ENCODE measurements at regions not wholly inside any gene's neighbourhood (a gene's known extent, or its start where the extent isn't known, plus 50 kb on each side); places are given as distances from the start of the nearest gene placed in this dataset.

DNA sequence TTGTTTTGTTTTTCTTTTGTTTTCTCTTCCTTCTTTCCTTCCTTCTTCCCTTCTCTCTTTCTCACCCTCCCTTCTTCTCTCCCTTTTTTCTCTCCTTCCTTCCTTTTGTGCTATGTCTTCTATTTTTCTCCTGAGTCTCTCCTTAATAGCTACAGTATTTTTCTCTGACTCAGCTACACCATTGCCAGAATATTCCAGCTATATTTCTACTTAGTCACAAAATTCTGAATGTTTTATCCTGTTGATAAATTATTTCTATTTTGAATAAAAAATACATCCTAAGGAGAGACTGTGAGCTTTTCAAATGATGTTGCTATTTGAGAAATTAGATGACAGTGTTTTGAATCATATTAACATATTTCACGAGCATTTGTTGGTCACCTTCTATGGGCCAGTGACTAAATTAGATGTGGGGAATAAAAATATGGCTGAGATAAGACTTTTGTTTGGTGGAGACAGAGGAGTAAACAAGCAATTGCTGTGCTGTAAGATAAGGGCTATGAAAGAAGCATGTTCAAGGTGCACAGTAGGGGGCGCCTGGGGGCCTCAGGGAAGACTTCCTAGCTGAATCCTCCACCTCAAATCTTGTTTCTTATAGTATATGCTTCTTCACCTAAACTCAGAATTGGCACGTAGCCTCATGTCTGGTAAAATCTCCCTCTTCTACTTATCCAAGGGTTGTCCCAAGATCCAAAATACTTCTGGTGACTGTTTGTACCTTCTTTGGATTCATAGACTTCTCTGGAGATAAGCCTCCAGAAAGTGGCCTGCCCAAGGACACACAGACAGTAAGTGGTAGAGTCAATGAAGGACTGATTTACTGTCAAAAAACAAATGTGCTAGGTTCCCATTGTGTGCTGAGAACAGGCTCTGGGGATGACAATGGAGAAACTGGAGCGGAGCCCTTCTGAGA is 115.5 kb upstream of the CREB5 start:
- DNase-seq: peak; percentile 67

DNA sequence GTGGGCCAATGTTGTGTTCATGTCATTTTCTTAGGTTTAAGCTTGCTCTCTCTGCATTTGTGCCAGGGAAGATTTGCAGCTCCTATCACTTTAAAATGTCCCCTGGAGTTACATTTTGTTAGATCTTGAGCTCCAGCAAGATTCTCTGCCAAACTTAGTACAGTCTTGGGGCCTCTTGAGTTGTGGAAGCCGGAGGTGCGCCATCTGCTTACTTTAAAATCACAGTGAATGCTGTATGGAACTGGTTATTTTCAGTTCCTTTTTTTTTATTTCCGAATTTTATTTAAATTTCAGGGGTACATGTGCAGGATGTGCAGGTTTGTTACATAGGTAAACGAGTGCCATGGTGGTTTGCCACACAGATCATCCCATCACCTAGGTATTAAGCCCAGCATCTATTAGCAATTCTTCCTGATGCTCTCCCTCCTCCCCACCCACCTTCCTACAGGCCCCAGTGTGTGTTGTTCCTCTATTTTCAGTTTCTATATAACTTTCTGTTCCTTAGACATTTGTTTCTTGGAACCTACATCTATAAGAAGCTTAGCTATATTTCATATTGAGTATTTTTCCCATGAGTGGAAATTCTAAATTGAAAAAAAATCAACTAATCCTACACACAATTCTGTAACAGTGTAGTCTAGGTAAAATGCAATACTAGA is 114.4 kb upstream of the CREB5 start:
- no peak for DNase-seq

DNA sequence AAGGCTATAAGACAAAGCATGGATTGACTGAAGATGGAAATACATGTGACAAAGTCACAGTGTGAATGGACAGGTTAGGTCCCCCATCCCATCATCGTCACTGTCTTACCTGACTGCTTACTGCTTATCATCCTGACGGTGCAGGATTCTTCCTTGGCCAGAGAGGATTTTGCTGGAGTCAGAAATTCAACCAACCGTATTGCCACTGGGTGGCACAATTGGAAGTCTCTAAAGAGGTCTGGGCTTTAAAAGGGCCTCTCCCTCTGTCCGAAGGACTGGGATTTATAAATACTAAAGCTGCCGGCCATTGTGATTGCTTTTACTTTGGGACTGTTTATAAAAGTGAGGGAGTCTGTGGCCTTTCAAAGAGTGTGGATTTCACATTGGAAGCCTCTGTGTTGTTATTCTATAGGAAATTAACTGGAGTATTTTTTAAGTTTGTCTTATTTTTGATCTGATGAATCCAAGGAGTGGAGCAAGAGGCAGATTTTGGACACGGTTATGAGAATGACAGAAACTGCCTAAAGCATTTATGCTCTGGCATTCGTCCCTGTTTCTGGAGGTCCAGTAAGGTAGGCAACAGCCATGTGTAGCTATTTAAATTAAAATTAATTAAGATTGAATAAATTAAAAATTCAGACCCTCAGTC is 113.3 kb upstream of the CREB5 start:
- DNase-seq: no peak

DNA sequence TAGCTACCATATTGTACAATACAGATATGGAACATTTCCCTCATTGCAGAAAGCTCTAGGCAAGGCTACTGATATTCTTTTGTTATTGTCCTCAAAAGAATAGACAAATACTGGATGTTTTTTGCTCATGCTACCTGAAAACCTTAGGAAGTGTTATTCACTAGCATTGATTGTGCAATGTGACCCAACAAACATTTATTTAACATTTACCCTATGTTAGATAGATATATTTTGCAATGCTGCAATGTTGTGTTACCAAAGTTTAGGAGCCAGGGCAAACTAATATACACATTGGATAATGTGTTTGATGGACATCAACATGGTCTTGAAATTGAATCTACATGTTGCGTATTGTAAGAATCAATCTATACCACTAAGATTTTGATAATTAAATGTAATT is 112.8 kb upstream of the CREB5 start:
- DNase-seq: no peak

DNA sequence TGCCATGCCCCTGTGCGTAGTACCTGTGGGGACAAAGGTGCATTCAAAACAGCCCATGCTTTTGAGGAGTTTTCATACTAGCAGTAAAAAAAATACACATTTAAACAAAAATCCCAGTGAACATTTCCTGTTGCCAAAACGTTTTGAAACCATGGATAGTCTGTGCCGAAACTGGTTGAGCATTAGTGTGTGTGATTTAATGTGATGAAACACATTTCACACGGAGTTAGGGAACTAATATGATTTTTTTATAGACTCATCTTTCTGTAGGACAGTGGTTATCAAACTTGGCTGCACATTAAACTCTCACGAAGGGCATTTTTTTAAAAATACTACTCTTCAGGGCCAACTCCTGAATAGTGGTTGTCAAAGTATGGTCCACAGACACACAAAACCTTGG is 111.8 kb upstream of the CREB5 start:
- DNase-seq: no peak

DNA sequence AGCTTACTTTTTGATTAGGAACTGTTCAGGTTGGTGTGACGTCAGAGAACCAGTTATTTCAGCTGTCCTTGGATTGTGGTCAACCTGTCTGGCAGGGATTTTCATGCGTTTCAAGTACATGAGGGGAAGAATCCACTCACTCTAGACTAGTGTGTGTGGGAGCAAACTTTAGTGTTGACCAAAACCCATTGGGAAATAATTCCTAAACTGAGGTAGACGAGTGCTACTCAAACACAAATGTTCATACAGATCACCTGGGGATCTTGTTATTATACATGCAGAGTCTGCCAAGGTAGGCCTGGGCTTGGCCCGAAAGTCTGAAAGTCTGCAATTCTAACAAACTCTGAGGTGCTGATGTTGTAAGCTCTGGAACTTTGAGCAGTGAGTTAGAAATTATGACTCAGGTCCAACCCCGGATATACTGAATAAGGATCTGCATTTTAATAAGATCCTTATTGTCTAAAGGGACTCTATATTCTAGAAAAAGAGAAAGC is 111.1 kb upstream of the CREB5 start:
- no peak for DNase-seq

DNA sequence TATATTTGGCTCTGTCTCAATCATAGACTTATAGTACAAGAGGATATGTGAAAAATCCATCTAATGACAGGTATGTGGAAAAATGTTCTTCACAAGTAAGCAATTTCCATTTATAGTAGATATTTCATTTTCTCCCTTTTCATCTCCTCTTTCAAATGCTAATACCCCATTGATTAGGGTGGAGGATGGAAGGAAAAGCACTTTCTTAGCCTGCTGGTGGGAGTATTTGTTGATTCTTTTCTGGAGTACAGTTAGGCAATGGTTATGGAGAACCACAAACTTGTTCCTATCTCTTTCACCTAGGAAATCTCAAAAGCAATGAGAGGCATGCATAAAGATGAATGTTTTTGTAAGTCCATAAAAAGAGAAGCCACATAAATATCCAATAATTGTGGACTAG is 108.0 kb upstream of the CREB5 start:
- DNase-seq: no peak

DNA sequence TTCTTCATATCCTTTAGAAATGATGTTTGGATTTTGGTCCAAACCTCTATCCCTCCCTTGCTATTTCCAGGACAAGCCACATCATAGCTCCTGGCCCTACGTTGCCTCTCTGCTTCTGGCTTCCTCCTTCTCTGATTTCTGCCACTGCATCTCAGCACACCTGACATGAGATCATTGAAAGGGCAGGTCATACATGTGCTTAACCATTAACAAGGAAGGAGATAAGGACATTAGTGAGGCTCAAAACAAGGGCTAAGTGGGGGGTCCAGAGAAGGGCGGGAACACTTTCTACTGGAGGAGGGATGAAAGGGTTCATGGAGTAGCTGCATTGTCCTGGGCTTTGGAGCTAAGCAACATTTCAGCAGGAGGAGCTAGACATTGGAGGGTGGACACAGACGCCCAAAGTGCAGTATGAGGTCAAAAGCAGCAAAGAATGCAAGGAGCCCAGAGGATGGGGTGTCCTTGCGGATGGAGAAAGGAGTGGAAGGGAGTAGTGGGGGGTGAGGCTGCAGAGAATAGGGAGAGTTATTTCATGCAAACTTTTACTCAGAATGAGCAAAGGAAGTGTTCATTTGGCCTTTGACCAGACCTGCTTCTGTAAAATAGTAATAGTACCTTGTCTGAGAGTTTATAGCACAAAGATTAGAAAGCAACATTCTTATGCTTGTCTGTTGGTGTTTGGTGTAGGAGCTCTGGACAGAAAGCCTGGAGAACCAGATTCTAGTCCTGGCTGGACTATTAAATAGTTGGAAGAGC is 102.4 kb upstream of the CREB5 start:
- no peak for DNase-seq

DNA sequence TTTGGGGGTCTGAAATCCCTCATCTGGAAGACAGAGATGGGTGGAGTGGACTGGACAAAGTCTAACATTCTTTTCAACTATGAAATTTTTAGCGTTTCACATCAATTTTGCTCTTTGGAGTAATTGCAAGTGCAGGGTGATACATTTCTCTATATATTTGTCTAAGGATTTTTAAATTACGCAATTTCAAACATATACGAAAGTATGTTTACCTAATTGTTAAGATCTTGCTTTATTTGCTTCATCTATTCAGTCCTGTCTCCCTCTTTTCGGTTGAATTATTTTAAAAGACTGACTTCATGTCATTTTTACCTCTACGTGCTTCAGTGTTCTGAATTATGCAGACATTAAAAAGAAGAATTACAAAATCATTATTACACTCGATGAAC is 101.9 kb upstream of the CREB5 start:
- no peak for DNase-seq

DNA sequence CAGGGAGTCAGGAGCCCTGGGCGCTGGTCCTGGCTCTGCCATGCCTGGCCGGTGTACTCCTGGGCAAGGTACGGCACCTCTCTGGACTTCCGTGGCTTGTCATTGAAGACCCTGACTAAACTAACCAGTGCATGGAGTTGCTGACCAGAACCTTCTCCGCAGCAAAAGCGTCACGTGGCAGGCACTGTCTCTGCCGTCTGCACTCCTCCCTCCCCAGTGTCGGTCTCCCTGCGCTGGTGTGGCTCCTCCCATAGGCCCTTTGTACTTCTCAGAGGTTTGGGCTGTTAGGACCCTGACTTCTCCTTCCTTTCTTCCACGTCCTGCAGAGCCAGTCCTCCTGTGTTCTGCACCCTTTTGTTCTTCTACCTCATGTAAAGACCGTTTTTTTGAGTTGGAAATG is 100.6 kb upstream of the CREB5 start:
- DNase-seq: no peak

DNA sequence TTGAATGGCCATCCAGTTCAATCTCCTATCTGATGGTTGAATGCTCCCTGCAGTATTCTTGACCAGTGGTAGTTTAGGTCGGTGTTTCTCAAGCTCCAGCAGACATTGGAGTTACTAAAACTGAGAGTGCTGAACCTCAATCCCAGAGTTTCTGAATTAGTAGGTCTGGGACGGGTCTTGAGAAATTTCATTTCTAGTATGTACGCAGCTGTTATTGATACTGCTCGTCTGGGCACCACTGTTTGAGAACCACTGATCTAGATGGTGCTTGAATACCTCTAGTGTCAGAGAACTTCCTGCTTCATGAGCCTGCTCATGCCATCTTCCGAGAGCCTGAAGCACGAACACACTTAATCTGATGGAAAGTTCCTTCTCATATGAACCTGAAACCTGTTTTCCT is 99.4 kb upstream of the CREB5 start:
- no peak for DNase-seq

DNA sequence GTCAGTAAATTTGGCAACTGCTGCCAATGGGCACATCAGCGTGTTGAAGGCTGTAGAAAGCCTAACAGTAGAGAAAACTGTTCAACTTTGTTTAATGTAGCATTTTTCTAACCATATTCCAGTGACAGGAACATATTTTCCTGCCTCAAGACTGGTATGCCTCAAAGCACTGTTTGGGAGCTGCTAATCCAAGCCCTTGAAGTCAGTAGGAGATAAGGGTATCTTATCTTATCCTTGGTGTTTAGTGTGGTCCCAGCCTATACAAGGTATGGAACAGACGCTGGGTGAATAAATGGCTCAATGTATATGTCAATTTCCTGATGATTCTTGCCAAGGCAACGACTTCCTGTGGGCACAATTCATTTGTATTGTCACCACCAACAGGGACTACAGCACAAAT is 97.5 kb upstream of the CREB5 start:
- DNase-seq: no peak

DNA sequence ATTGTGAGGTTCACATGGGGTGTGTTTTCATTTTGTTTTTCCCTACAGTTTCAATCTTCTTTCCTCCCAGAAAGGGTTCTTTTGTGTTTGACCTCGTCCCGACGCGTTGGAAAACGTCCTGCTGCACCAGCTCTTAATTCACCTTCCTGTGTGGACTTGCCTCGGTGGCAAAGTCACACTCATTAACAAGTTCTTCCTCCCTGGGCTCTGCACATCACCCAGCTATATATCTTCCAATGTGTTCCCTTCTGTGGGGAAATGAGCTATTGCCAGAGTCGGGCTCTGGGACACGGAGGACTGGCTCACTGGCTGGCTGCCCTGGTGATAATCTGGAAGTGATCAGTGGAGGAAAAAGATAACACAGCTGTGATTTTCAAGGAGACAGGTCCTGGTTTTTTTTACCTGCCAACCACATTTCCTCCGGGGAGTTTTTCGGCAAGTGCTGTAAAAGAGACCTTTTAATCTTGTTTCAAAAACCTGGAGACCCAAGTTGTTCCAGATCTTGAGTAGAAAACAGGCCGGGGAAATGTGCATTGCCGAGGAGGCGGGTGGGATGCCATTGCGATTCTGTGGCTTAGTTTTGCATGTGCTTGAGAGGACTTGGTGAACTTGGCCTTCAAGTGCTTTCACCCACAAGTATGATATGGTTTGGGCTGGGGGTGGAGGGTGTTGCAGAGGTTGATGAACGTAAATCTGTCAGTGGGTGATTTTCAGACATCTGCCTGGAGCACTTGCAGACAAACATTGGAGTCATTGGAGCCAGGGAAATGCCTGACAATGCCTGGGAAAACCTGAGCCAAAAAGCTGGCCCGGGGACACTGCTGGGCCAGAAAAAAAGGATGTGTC is 96.5 kb upstream of the CREB5 start:
- DNase-seq: no peak

DNA sequence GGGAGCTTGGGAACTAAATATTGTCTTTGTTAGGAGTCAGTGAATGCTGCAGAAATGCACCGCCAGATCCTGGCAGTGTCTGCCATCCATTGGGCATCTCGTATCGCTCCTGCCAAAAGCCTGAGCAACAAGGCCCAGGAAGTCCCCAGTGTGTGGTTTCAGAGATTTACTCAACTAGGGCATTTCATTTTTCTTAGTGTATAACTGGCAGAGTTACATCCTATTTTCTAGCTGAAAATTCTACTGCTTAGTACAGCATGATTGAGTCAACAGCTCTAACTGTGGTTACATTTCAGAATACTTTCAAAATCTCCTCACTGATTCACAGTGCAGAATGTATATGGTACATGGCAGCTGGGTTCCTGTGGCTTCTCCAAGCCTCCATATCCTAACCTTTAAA is 95.8 kb upstream of the CREB5 start:
- DNase-seq: no peak

DNA sequence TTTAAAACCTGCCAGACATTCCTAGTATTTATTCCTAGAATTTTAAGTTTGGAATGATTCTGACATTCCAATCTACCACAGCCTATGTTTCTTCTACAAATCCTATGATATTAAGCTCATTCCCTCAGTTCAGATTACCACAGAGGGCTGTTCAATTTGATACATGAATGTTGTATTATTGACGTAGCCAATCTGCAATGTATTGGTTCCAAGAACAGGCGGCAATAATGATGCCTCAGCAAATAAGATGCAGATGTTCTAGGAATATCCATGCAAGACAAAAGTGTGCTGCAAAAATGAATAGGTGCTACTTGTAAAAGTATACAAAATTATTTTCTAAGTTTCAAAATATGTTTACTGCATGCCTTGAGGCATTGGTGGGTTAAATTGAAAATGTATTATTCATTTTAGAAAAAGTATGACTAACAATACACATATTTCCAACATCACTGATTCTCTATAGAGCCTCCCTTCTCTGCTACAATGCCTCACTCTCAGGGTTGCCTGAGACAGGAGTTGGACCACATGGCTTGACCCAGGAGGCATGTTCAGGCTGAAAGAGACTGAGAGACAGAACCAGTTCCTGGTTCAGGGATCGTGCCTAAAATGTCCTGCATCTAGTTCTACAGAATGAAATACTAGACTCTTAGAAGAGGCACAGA is 94.1 kb upstream of the CREB5 start:
- DNase-seq: no peak

DNA sequence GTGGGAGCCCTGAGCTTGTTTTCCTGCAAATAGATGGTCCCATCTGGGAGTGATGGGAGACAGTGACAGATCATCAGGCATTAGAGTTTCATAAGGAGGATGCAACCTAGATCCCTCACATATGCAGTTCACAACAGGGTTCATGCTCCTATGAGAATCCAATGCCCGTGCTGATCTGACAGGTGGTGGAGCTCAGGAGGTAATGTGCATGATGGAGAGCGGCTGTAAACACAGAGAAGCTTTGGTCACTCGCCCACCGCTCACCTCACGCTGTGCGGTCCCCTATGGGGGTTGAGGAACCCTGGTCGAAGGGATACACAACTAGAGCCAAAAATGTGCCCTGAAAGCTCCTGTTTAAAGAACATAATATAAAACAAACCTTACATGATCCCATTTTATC is 88.5 kb upstream of the CREB5 start:
- no peak for DNase-seq

DNA sequence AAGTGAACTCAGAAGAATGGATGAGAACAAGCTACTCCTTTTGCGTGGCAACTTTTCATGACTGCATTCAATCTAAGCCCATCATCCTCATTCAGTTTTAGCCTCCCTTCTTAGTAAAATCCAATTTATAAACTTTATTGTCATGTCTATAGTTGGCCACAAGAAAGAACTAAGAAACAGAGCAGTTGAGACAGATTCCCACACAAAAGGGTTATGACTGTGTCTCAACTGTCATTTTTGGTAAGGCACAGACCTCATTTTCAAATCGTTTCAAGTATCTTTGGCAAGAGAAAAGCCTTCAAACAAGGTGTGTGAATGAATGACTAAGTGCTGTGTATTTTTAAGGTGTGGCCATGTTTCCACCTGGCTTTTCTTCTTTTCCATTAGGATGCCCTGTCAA is 84.2 kb upstream of the CREB5 start:
- no peak for DNase-seq

DNA sequence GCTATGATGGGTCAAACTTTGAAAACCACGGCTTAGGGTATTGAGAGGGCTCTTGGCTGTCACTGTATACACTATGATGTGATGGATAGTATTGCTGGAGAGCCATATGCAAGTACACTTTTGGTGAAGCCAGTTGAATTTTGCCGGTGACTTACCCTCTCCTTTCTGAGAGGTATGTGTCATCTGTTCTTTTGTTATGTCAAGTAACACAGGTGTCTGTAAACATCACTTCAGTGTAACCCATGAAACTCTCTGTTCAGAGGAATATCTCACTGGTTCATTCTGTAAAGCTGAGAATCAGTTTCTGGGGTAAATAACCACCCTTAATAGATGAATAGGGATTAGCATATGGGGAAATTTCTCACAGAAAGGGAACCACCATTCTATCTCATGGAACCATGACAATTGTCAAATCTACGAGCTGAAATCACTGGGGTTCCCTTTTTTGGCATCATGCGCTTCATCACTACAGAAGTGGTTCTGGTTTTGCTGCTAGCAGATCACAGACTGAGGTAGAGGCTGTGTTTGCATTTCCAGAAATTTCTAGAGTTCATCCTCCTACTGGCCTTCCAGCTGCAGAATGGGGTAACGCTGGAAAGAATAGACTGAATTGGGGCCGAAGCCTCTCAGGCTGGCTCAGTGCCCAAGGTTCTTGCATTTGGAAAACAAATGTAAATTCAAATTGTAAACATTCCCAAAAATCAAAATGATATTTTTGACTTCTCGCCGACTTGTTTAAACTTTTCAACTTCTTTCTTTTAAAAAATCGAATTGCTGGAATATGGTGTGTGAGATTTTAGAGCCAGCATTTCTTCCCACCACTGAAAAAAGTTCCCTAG is 83.3 kb upstream of the CREB5 start:
- no peak for DNase-seq

DNA sequence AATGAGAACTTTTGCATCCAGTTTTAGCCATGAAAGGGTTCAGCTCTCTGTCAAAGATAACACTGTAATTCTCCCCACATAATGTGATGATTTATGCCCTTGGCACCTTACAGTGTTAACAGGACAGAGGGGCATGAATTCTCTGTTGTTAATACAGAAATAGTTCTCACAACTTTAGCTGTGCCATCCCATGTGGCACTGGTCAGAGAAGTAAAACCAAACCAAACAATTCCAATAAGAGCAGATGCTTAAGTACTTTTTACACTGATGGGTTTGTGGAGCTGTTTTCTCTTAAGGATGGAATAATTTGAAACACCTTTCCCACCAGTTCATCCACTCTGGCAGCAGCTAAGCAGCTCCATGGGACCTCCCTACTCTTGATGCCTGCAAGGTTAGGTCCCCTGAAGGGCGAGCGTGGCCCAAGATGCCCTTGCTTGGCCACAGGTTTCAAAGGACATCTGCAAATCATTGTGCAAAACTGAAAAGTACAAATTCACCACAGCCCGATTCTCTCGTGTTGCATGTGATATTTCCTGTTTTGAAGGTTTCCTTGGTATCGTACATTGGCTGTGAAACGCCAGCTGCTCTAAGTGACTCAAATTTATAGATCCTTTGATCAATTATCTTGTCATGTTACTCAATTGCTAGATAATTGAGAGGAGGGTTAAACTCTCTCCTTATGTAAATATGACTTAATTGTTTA is 82.5 kb upstream of the CREB5 start:
- no peak for DNase-seq

Data from activated naive CD4-positive, alpha-beta T cell treated with anti-CD3 and anti-CD28 coated beads, Interleukin-2, amount 50 U/mL, for 16 hours (primary cell).